Muscle layer of duodenum (tissue), 2 donors: ENCODE measurements at regions not wholly inside any gene's neighbourhood (a gene's known extent, or its start where the extent isn't known, plus 50 kb on each side); places are given as distances from the start of the nearest gene placed in this dataset.

Experiments
- H3K27ac ChIP-seq: one replicate; pipeline ENCODE4 v1.7.0; 2013; ENCODE audit warnings: mild to moderate bottlenecking, low read length
- H3K27me3 ChIP-seq: one replicate; pipeline ENCODE4 v1.7.0; 2013; ENCODE audit warnings: low read depth, mild to moderate bottlenecking, control low read depth, low read length
- H3K36me3 ChIP-seq, 2 donors: one replicate each; pipeline ENCODE4 v1.7.0; 2013; ENCODE audit warnings: low read length in 2 of 2, control low read depth in 1 of 2, mild to moderate bottlenecking in 1 of 2; ENCODE audit not compliant: insufficient read depth in 2 of 2, control insufficient read depth in 1 of 2
- H3K4me1 ChIP-seq, 2 donors: one replicate each; pipeline ENCODE4 v1.7.0; 2013; ENCODE audit warnings: low read length in 2 of 2, mild to moderate bottlenecking in 2 of 2, control low read depth in 1 of 2, moderate library complexity in 1 of 2; ENCODE audit not compliant: insufficient read depth in 2 of 2, control insufficient read depth in 1 of 2
- H3K4me3 ChIP-seq, 2 donors: one replicate each; pipeline ENCODE4 v1.7.0; 2013; ENCODE audit warnings: low read length in 2 of 2, low read depth in 1 of 2, mild to moderate bottlenecking in 1 of 2
- H3K9me3 ChIP-seq, 2 donors: one replicate each; pipeline ENCODE4 v1.7.0; 2013; ENCODE audit warnings: low read length in 2 of 2, control low read depth in 1 of 2, mild to moderate bottlenecking in 1 of 2; ENCODE audit not compliant: control insufficient read depth in 1 of 2
- donor health status: healthy.

- H3K27me3 ChIP-seq: no peaks in the 10 kb centered on the region
- no peak overlapping the region for H3K27ac ChIP-seq
Observed at GRCh38 chr11:115965767-115966504, 461.7 kb upstream of the CADM1 start.

GRCh38 chr11:115964091-115964490, 459.9 kb upstream of the CADM1 start:
- Histone ChIP-seq H3K4me3 (no peak overlapping the region), H3K9me3 (no peaks in the 10 kb centered on the region), H3K27ac (no peak overlapping the region), H3K4me1 (peaks cover 0 to 3% of the 10 kb centered on the region in 2 donors), H3K27me3 (no peaks in the 10 kb centered on the region), H3K36me3 (no peaks in the 10 kb centered on the region)

More at GRCh38 chr11:115965767-115966504, 461.7 kb upstream of the CADM1 start:
- no peaks in the 10 kb centered on the region for H3K36me3 ChIP-seq
- no peaks in the 10 kb centered on the region for H3K9me3 ChIP-seq
- H3K4me1 ChIP-seq: peaks cover 0 to 3% of the 10 kb centered on the region in 2 donors
- no peak overlapping the region for H3K4me3 ChIP-seq

GRCh38 chr11:115963156-115963555, 458.9 kb upstream of the CADM1 start:
- Histone ChIP-seq H3K9me3 (no peaks in the 10 kb centered on the region), H3K4me3 (peak overlapping the region in 1 of 2 donors; percentile 35), H3K36me3 (no peaks in the 10 kb centered on the region), H3K27me3 (no peaks in the 10 kb centered on the region), H3K27ac (no peak overlapping the region), H3K4me1 (peaks cover 0 to 3% of the 10 kb centered on the region in 2 donors)

GRCh38 chr11:115961159-115962003, 457.2 kb upstream of the CADM1 start:
- H3K9me3 ChIP-seq: no peaks in the 10 kb centered on the region
- no peak overlapping the region for H3K4me3 ChIP-seq
- H3K36me3 ChIP-seq: no peaks in the 10 kb centered on the region
- peaks cover 0 to 3% of the 10 kb centered on the region in 2 donors for H3K4me1 ChIP-seq
- no peaks in the 10 kb centered on the region for H3K27me3 ChIP-seq
- no peak overlapping the region for H3K27ac ChIP-seq

GRCh38 chr11:115959081-115959486, 454.9 kb upstream of the CADM1 start:
- Histone ChIP-seq H3K4me3 (no peak overlapping the region), H3K36me3 (no peaks in the 10 kb centered on the region), H3K27me3 (no peaks in the 10 kb centered on the region), H3K4me1 (peaks cover 0 to 3% of the 10 kb centered on the region in 2 donors), H3K27ac (no peak overlapping the region), H3K9me3 (no peaks in the 10 kb centered on the region)

GRCh38 chr11:115958089-115959000, 454.1 kb upstream of the CADM1 start:
- Histone ChIP-seq H3K4me3 (no peak overlapping the region), H3K27me3 (no peaks in the 10 kb centered on the region), H3K4me1 (no peaks in the 10 kb centered on the region), H3K9me3 (no peaks in the 10 kb centered on the region), H3K27ac (no peak overlapping the region), H3K36me3 (no peaks in the 10 kb centered on the region)

- Histone ChIP-seq H3K9me3 (peaks cover 8 to 12% of the 10 kb centered on the region in 2 donors), H3K27me3 (no peaks in the 10 kb centered on the region), H3K4me3 (no peak overlapping the region), H3K4me1 (no peaks in the 10 kb centered on the region), H3K27ac (no peak overlapping the region), H3K36me3 (no peaks in the 10 kb centered on the region)
Observed at GRCh38 chr11:115955803-115956202, 451.6 kb upstream of the CADM1 start.

GRCh38 chr11:115950660-115951059, 446.4 kb upstream of the CADM1 start:
- H3K27me3 ChIP-seq: no peaks in the 10 kb centered on the region

GRCh38 chr11:115944596-115944995, 440.4 kb upstream of the CADM1 start:
- Histone ChIP-seq H3K9me3 (peaks cover 0 to 6% of the 10 kb centered on the region in 2 donors), H3K36me3 (no peaks in the 10 kb centered on the region), H3K27ac (no peak overlapping the region), H3K4me3 (no peak overlapping the region), H3K27me3 (no peaks in the 10 kb centered on the region), H3K4me1 (no peaks in the 10 kb centered on the region)

More at GRCh38 chr11:115950660-115951059, 446.4 kb upstream of the CADM1 start:
- H3K27ac ChIP-seq: no peak overlapping the region
- H3K36me3 ChIP-seq: no peaks in the 10 kb centered on the region
- H3K4me1 ChIP-seq: no peaks in the 10 kb centered on the region
- H3K9me3 ChIP-seq: peaks cover 8 to 26% of the 10 kb centered on the region in 2 donors
- H3K4me3 ChIP-seq: no peak overlapping the region

- Histone ChIP-seq H3K36me3 (no peaks in the 10 kb centered on the region), H3K9me3 (no peaks in the 10 kb centered on the region), H3K4me3 (no peak overlapping the region), H3K27ac (no peak overlapping the region), H3K4me1 (no peaks in the 10 kb centered on the region), H3K27me3 (peaks cover 5% of the 10 kb centered on the region)
Observed at GRCh38 chr11:115942011-115942410, 437.8 kb upstream of the CADM1 start.
